NCI-H2227 treated with DMSO at 0.1 percent for 48 hours (cell line): ENCODE measurements at regions not wholly inside any gene's neighbourhood (a gene's known extent, or its start where the extent isn't known, plus 50 kb on each side); places are given as distances from the start of the nearest gene placed in this dataset.

Experiments used
- DNase-seq: peaks from one replicate; lab custom pipeline; 2025; lab: John Stamatoyannopoulos, UW

DNA sequence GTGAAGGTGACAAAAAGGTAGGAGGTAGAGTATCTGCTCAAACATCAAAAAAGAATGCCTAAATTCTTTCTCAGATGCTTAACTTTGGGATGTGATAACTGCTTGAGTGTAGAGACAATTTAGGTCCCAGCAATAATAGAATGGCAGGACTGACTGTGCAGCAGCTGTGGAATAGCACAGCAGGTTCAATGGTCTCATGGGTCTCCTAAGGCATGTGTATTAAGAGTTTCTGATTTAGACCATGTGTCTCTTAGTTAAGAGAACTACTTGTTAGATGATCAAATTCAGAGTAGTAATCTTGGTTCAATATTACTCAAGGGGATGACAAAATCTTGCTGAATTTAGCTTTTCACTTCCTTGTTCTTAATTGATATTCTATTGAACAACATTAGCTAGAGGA, 72.0 kb downstream of the ALX1 start:
- DNase-seq: no peak

DNA sequence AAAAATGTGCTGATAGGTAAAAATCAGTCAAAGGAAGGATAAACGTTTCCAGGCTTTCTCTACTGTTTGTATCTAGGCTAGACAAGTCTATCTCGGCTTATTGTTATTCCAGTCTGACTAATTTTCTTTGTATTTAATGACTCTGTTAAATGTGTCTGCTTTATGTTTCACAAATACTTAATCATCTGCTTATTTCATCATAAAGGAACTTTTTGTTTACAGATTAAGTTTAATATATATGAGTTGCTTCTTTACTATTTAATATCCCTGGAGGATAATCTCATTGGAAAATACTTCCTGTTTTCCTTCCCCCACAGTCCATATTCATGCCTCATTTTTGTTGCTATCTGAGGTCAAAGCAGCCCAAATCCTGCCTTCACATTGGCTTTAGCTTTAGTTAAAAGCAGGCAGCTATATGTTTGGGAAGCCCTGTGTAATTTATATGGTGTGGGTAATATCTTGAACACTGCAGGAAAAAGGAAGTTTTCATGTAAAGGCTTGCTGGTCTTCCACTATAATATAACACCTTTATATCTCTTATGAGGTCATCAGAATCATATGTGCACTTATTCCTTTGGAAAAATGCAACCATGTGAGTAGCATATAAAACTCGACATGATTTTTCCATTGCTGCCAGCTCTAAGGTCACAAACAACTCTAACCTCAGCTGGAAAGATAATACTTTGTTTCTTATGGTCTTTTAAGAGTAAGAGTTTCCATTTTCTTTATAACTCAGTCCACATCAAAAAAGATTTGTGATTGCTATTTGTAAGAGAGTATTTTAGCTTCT, 76.8 kb downstream of the ALX1 start:
- DNase-seq: no peak

DNA sequence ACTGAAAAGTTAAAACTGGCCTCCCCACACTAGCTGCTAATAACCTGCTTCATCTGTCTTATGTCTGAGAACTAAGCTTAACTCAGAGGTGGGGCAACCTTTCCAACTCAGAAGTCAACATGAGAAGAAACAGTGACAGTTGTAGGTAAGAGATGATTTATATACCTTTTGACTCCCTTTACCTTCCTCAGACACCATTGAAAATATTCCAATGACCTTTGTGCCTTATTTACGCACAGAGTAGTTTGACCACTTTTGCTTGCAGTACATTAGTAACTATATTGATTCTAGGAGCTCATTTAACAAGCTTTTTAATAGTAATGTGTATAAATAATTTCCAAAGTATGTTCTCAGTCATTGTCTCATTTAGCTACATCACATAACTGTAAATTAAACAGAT, 77.6 kb downstream of the ALX1 start:
- DNase-seq: no peak

DNA sequence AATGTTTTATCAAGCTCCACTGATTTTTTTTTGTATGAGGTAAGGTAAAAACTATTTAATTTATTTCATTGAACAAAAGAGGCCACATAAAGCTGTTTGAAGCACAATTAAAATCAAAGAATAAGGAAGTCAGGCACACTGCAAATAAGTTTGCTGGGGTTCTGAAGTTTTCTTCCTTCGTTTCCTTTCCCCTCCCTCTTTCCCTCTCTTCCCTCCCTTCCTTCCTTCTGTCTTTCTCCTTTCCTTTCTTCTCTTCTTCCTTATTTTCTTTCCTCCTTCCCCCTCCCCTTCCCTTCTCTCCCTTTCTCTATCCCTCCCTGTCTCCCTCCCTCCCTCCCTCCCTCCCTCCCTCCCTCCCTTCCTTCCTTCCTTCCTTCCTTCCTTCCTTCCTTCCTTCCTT, 78.7 kb downstream of the ALX1 start:
- no peak for DNase-seq

DNA sequence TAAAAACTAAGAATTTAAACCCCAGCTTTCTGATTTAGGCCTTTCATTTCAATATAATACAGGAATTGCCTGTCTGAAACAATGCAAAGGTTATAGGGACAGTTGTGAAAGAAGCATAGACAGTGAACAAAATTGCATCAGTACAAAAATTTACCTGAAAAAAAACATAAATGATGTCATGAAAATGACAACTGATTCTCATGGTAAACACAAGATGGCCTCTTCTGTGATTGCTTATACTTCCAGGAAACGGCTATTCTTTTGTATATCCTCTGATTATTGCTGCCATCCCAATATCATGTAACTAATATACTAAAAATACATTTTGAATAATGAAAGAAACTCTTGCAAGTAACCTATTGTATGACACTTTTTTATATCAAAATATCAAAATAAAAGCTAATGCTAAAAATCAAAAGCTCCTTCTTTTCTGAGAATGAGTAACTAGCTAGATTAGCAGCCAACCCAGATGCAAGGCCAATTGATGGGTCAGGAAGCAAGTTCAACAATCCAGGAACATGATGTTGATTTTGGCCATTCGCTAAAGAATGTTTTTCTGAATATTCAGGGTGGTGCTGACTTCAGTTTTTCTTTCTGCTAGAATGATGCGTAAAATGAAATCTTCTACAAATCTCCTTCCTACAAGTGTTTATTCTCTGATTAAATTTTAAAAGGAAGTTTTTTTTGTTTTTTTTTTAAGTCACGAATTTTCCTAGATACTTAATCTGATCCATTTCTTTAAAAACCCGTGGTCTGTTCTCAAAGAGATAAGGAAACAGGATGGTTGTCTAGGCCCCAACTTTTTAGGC, 83.6 kb downstream of the ALX1 start:
- DNase-seq: no peak

DNA sequence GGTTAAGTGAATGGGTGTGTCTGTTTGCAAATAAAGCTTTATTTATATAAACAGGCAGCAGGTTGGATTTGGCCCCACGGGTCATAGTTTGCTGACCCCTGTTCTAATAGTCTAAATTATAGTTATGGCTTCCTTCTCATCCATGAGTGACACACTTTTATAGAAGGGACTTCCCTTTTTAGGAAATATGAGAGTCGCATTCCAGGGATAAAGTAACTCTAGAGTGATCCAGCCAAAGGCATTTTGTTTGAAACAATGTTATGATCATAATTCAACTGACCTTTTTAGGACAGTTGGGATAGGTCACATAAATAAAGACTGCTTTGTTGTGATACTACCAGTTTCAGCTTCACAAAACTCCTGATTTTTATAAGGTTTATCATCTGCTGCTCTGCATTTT, 87.9 kb downstream of the ALX1 start:
- DNase-seq: peak; percentile 42

DNA sequence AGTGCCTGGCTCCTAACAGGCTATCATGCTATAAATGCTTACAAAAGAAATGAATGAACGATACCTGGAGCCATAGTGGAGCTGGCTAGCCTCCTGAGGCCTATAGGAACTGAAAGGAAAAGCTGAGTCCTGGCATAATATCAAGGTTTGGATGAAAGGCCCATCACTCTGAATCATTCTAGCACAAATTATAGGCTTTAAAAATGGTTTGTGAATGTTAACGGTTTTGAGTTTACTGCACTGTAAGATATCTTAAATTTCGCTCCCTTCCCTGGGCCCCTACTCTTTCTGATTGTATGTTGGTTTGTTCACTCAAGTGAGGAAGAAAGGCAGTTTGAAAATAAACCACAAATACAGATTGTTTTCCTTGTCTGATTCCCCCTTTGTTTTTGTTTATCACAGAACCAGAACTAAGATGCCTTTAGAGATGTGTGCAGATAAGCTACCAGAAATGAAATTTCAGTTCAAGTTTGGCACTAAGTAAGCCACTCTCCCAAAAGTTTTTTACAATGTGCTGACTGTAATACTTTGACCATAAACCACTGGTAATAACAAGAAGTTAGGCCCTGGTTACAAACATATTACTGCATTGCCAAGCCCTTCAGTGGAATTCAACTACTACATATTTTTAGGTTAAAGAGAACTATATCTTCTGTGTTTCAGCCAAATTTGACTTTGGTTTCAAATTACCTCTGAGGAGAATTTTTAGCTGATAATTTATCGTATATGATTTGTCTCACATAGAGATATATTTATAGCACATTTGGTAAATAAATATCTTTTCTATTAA, 89.5 kb downstream of the ALX1 start:
- DNase-seq: peak; percentile 89

DNA sequence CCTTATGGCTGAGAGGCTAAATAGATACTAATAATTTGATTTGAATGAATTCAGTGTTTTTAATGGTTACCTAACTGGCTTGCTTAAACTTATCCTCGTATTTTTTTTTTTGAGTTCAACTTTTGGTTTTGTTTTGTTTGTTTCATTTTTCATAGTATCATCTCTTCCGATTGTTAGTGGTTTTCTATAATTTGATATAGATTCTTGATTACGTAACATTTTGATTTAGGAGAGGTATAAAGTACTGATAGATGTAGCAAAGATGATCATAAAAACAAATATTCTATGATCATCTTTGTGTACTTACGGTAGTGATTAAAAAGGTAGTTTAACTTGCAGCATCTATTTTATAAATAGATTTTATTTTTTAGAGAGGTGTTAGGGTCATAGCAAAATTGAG, 93.0 kb downstream of the ALX1 start:
- DNase-seq: no peak

DNA sequence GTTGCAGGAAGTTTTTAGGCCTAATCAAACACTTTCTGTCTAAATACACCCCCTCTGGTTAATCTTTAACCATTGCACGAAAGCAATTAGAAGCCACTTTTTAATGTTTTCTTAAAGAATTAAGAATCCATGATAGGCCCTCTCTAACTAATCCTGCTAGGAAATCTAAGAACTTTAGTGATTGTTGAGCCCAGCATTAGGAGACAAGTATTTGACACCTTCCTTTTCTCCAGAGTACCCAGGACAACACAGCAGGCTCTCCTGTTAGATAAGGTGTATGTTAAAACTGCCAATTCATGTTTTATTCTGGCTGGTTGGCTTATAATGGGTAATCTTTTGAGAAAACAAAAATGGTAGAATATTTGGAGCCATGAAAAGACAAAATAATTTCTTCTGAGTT, 95.0 kb downstream of the ALX1 start:
- DNase-seq: no peak

DNA sequence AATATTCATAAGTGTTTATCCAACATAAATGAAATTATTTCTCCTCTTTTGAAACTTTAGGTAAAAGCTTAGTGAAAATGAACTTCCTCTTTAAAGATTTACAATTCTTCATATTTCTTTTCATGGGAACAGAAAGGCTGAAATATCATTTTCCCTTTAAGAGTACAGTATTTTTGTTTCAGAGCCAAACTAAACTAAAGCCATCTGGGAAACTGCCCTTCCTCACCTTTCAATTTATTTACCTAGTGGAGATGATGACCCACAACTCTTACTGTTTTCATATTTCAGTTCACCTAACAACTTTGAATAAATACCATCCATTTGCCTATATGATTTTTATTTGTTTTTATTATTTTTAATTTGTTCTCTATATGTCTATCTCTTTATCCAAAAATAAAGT, 105.4 kb downstream of the ALX1 start:
- no peak for DNase-seq

DNA sequence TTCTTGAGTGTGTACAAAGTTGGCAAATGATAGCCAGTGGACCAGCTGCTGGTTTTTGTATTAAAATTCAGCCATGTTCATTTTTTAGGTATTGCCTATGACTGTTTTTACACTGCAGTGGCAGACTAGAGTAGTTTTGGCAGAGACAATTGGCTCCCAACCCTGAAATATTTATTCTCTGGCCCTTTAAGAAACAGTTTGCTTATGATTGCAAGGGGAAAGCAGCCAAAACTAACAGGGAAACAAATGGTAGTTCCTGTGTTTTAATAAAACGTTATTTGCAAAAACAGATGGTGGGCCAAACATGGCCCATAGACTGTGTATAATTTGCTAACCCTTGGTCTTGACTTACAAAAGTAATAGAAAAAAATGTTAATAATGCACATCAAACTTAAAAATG, 110.2 kb downstream of the ALX1 start:
- no peak for DNase-seq

DNA sequence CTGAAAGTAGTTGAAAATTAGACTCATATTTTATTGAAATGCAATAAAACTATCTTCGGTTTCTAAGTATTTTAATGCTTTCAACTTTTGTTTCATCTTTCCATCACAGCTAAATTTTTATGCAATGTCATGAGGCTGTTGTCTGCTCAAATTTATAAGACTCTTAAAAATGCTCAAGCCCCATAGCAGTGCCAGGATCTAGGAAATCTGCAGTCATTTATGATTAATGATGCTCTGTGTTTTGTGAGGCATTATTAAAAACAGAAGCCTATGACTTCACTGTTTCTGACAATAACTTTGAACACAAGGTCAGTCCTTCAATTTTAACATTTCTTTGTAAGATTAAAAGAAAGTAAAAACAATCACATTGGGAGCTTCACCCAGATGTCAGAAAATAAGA, 112.5 kb downstream of the ALX1 start:
- no peak for DNase-seq

DNA sequence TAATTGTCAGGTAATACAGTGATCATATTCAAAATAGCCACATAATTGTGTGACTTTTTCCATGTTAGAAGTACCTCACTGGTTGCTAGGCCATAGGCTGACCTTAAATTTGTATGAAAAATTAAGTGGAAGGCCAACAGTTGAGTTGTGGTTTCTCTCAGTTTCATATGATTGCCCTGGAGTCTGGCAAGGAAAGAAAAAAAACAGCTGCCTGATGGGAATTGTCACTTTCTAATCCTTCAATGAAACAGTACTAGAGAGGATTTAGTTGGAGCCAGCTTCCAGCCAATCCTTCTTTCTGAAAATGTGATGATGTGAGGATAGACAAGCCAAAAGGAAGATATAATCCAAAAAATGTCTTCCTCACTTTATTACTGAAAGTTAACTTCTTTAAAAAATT, 113.6 kb downstream of the ALX1 start:
- DNase-seq: no peak

DNA sequence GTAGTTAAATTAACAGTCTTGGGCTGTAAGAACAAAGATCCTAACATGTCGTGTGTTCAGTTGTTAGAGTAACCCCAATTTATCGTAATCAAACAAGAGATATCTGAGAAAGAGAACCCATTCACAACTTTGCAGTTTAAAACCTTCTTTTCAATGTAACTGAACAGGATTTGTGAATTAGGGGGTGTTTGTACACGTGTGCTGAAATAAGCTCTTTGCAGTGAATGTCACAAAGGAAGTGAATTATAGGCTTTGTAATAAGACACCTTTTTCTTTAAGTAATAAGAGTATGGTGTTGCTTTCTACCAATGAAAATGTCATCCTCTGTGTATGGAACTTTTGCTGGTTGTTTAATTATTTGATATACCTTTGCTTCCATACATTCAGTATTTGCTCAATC, 114.0 kb downstream of the ALX1 start:
- peak; percentile 26 for DNase-seq

DNA sequence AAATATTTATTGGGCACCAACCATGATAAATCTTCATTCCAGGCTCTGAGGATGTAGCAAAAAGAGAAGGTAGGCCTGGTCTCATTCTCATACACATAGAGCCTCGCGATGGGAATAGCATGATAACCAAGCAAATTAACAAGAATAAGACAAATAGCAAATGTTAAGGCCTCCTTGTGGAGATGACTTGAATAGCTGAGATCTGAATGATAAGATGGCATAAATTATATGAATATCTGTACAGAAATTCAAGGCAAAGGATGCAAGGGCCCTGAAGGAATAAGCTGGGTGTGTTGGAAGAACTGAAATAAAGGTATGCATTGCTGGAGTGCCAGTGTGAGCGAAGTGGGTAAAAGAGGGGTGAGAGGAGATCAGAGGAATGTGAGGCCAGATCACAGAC, 114.8 kb downstream of the ALX1 start:
- no peak for DNase-seq

DNA sequence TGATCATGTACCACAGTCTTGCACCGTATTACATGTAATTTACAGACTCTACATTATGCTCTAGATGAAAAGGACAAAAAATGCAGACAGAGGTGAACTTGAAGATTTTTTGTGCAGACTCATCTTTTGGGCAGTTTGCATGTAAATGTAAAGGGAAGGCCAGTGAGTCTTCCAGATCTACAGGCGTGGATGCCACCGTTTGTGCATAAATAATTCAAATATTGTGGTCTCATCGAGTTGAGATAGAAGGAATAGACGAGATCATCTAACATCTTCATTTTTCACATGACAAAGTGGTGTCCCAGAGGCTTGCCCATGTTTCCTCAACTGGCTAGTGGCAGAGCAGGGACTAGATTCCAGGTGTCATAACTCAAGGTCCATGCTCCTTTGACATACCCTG, 125.2 kb downstream of the ALX1 start:
- DNase-seq: no peak

DNA sequence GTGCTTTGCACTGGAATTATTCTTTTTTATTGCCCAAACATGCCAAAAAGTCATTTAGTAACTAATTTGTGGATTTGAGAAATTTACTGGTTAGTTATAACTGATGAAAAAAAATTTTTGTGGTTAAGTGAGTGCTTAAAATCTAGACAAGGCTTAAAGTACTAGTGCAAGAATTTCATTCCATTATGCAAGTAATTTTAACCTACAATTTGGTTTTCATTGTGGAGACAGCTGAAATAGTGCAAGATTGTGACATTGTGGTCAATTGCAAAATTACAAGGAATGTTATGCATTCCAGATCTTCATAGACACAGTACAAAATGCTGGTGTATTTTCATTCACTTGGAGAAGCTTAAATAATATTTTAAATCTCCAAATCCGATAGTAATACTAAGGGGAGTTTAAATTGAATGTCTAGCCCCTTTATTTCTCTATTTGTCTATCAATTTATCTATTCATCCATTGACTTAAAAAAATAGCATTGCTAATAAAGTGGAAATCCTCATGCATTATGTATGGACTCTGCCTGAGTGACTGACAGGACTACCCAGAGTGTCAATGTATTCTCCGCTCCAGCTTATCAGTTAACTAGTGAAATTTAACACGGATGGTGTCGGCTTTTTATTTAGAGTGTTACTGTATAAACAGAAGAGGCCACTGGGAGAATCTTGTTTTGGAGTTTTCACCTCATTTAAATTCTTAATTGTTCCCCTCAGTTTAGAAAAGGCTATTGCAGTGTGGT, 125.9 kb downstream of the ALX1 start:
- no peak for DNase-seq

DNA sequence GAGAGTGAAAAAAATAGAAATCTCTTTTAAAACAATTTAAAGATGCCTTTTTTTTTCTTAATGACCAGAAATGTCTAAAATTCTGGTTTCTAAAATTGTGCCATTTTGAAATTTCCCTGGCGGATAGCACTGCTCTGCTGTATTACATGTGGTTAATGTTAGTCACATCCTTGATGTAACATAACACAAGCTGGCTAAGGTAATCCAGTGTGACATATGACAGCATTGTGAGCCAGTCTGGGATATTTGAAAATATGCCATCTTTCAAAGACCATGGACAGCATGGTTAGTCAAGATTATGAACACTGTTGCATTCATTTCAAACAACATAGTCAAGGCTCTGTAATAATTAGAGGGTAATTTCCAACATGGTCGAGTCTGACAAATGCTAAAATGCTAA, 133.2 kb downstream of the ALX1 start:
- no peak for DNase-seq

DNA sequence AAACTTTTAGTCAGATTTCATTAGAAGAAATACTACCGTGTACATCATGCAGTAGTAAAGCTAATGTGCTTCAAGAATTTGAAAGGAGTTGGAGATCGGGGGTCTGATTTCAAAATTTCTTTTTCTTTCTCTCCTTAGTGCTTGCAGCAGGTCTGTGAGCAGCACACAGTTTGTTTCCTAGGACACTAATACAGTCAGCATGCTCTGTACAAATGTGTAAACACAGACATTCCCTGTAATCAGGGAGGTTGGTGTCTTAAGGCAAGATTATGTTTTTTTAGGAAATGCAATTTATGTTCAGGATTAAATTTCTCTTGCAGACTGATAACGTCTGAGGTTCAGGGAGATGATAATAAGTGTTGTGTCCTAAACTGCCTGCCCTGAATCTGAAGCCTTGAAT, 142.7 kb downstream of the ALX1 start:
- DNase-seq: no peak

DNA sequence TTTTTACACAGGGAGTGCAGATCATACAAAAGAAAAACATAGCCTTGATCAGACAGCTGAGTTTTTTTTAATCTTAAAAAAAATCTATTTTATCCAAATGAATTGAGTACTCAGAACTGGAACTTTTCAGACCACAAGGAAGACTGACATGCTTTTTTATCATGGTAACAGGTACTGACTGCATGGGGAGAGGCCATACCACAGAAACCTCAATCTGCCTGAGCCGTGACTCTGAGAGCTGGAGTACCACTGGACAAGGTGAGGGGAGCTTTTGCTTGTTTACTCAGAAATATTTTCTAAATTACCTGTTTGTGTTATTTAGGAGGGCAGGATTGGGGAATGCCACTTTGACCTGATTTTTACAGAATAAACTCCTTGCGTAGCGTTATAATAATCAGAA, 143.9 kb downstream of the ALX1 start:
- no peak for DNase-seq

DNA sequence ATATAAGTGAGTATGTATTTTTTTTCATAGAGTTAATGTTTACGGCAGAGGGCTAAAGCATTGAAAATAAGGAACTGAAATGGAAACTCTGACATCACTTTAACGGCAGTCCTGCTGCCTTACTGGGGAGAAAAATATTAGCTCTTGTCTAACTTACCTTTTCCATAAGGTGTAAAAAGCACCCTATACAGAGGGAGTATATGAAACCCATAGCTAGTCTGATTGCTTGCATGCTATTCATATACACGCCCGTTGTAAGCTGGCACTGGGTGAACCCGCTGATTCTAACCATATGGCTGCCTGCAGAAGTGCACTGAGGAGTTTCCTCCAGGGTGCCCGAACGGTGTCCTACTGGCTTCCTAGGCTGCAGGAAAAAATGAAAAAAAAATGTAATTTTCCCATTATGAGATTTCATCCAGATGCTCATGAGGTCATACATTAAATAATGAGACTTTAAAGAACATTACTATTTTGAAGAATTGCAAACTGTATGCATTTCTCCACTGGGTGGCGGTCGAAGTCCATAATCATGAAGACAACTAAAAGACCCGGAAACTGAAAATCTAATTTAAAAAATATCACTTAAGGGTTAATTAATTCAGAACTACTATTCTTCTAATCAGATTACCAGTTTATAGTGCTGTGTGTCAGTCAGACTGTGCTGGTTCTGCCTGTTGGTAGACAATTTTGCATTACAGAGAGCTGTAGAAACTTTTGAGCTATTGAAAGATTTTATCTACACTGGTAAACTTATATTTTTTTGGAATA, 144.7 kb downstream of the ALX1 start:
- no peak for DNase-seq

DNA sequence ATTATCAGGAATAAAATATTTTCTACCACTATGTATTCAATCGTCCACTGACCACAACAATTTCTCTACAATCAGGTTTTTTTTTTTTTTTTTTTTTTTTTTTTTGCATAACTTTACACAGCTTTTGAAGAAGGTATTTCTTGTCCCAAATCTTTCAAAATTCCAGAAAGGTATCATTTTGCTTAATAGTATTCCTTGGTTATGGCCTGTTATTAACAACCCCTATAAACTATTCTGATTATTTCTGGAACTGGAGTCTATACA, 145.3 kb downstream of the ALX1 start:
- DNase-seq: no peak
